Keratinocyte (primary cell): ENCODE measurements at regions not wholly inside any gene's neighbourhood (a gene's known extent, or its start where the extent isn't known, plus 50 kb on each side); places are given as distances from the start of the nearest gene placed in this dataset.

ENCODE experiments used
- DNase-seq: peaks from one replicate; pipeline ENCODE4 v3.0.0-alpha.2; 2011; ENCODE audit warnings: low read depth, missing footprints, low spot score
- FAIRE-seq: peaks from 2 replicates; lab custom pipeline; 2011; peaks lifted over from hg19 to GRCh38; lab: Jason Lieb, UNC
- H2AFZ ChIP-seq: 2 replicates; pipeline ENCODE4 v1.6.0; 2012; ENCODE audit warnings: low read length, control low read depth, inconsistent platforms; ENCODE audit not compliant: control insufficient read depth
- H3K27ac ChIP-seq: 2 replicates; pipeline ENCODE4 v1.5.1; 2011; ENCODE audit warnings: low read length; ENCODE audit not compliant: control insufficient read depth, insufficient read depth
- H3K27me3 ChIP-seq: 3 replicates; pipeline ENCODE4 v1.6.0; 2011; ENCODE audit warnings: low read length; ENCODE audit not compliant: control insufficient read depth, insufficient read depth; ENCODE audit errors: extremely low read depth
- H3K36me3 ChIP-seq, 2 experiments: 2 replicates in 1 of 2; 3 replicates in 1 of 2; pipeline ENCODE4 v1.5.1; 2011; ENCODE audit warnings: low read length in 2 of 2, mild to moderate bottlenecking in 1 of 2; ENCODE audit not compliant: control insufficient read depth in 2 of 2, insufficient read depth in 2 of 2; ENCODE audit errors: extremely low read depth in 1 of 2
- H3K4me1 ChIP-seq: 3 replicates; pipeline ENCODE4 v1.5.1; 2011; ENCODE audit warnings: low read length; ENCODE audit not compliant: control insufficient read depth, insufficient read depth; ENCODE audit errors: extremely low read depth
- H3K4me2 ChIP-seq: 3 replicates; pipeline ENCODE4 v1.6.0; 2011; ENCODE audit warnings: low read depth, low read length; ENCODE audit not compliant: control insufficient read depth, insufficient read depth; ENCODE audit errors: extremely low read depth
- H3K4me3 ChIP-seq, 3 experiments: fragments of 200-600 bp in 1 of 3; sonication (generic) in 1 of 3; 2 replicates in 2 of 3; 3 replicates in 1 of 3; pipeline ENCODE4 v1.5.1; 2011 to 2016; ENCODE audit warnings: low read length in 3 of 3, mild to moderate bottlenecking in 3 of 3, control low read depth in 2 of 3, inconsistent platforms in 1 of 3, low read depth in 1 of 3, mixed read lengths in 1 of 3, mixed run types in 1 of 3, moderate library complexity in 1 of 3; ENCODE audit not compliant: control insufficient read depth in 2 of 3, insufficient read depth in 2 of 3; ENCODE audit errors: extremely low read depth in 1 of 3
- H3K79me2 ChIP-seq: 2 replicates; pipeline ENCODE4 v1.6.0; 2012; ENCODE audit warnings: low read length; ENCODE audit not compliant: control insufficient read depth, insufficient read depth
- H3K9ac ChIP-seq: 3 replicates; pipeline ENCODE4 v1.6.0; 2011; ENCODE audit warnings: low read length; ENCODE audit not compliant: control insufficient read depth, insufficient read depth; ENCODE audit errors: extremely low read depth
- H3K9me1 ChIP-seq: 3 replicates; pipeline ENCODE4 v1.6.0; 2011; ENCODE audit warnings: low read length; ENCODE audit not compliant: control insufficient read depth, insufficient read depth; ENCODE audit errors: extremely low read depth
- H3K9me3 ChIP-seq: 2 replicates; pipeline ENCODE4 v1.5.1; 2012; ENCODE audit warnings: low read depth, low read length; ENCODE audit not compliant: control insufficient read depth
- H4K20me1 ChIP-seq: 3 replicates; pipeline ENCODE4 v1.6.0; 2011; ENCODE audit warnings: low read length; ENCODE audit not compliant: control insufficient read depth, insufficient read depth; ENCODE audit errors: extremely low read depth
- EZH2 ChIP-seq: IDR thresholded peaks from one replicate; pipeline ENCODE4 v1.6.1; 2012; ENCODE audit warnings: inconsistent platforms, mild to moderate bottlenecking, low read length, moderate library complexity
- dilution Hi-C: fragments of 300-500 bp; cut with MboI; formaldehyde crosslinking; loops from one replicate; pipeline ENCODE4 v1.7.0; 2020; ENCODE audit warnings: low sequenced_read_pairs; ENCODE audit not compliant: extremely low pct_ligation_motif_present
- TF ChIP-seq, protein P1 (sequence below), 3 experiments: IDR thresholded peaks in 1 of 3; conservative IDR thresholded peaks in 1 of 3; optimal IDR thresholded peaks in 1 of 3; 2 replicates in 2 of 3; 3 replicates in 1 of 3; pipeline versions ENCODE3 to v1.5.1; 2011; ENCODE audit warnings: low read length in 3 of 3, mild to moderate bottlenecking in 3 of 3, moderate library complexity in 2 of 3, control low read depth in 1 of 3, inconsistent platforms in 1 of 3; ENCODE audit not compliant: insufficient read depth in 2 of 3; ENCODE audit errors: extremely low read depth in 1 of 3

DNA sequence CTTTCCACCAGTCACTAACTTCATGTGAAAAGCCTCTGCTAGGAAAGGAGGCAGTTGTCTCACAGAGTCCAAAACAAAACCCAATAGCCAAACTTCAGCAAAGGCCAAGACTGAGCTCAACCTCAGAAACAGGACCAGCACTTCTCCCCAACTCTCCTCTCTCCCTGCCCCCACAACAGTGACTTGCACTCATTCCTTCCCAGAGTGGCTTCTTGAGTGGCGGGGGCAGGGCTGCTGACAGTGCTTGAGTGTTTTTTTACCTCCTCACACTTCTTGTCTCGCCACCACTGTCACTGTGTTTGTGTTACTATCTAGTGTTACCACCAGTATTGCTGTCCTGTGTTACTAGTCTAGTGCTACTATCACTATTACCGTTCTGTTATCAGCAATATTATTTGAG lies 206.8 kb downstream of the KLF6 start:
- TF ChIP-seq EZH2, result no peak
- TF ChIP-seq, protein P1, sequence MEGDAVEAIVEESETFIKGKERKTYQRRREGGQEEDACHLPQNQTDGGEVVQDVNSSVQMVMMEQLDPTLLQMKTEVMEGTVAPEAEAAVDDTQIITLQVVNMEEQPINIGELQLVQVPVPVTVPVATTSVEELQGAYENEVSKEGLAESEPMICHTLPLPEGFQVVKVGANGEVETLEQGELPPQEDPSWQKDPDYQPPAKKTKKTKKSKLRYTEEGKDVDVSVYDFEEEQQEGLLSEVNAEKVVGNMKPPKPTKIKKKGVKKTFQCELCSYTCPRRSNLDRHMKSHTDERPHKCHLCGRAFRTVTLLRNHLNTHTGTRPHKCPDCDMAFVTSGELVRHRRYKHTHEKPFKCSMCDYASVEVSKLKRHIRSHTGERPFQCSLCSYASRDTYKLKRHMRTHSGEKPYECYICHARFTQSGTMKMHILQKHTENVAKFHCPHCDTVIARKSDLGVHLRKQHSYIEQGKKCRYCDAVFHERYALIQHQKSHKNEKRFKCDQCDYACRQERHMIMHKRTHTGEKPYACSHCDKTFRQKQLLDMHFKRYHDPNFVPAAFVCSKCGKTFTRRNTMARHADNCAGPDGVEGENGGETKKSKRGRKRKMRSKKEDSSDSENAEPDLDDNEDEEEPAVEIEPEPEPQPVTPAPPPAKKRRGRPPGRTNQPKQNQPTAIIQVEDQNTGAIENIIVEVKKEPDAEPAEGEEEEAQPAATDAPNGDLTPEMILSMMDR (optimal IDR thresholded peaks at IDR 0.05 in 1 of 3, IDR thresholded peaks at IDR 0.05 in 1 of 3, conservative IDR thresholded peaks at IDR 0.05 in 1 of 3; ENCODE audit: extremely low read depth in 1 of 3, insufficient read depth in 2 of 3, low read length in 3 of 3), result no peak
- Histone ChIP-seq H3K9ac (no peak overlapping the region), H3K9me1 (no peaks in the 10 kb centered on the region), H3K4me3 (no peak overlapping the region), H3K36me3 (no peaks in the 10 kb centered on the region), H3K4me1 (no peaks in the 10 kb centered on the region), H3K9me3 (no peaks in the 10 kb centered on the region), H2AFZ (no peak overlapping the region), H3K27ac (no peak overlapping the region), H3K27me3 (no peaks in the 10 kb centered on the region), H3K79me2 (no peaks in the 10 kb centered on the region), H3K4me2 (no peak overlapping the region), H4K20me1 (no peaks in the 10 kb centered on the region)
- dilution Hi-C loops, result no loop called here
- DNase-seq, result no peak
- FAIRE-seq, result no peak

DNA sequence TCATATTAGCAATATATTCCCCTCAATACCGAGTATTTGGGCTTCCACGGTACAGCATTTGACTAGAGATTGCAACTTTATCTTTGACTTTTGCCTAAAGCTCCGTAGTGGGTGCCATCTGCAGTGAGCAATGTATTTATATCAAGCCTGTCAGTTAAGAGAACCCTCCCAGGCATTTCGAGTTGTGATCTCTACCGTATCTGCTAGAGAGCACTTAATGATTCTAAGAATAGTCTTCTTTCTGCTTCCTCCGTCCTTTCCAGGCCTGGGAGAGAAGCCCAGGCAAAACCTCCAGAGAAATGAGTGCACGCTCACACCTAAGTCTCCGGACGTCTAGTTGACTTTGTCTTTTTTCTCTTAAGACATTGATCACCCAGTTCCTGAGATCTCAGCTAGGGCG lies 210.6 kb downstream of the KLF6 start:
- Histone ChIP-seq H3K27me3 (no peaks in the 10 kb centered on the region), H3K4me2 (no peak overlapping the region), H3K4me3 (no peak overlapping the region), H3K9me3 (no peaks in the 10 kb centered on the region), H4K20me1 (no peaks in the 10 kb centered on the region), H3K36me3 (no peaks in the 10 kb centered on the region), H3K79me2 (no peaks in the 10 kb centered on the region), H3K9ac (no peak overlapping the region), H3K9me1 (no peaks in the 10 kb centered on the region), H3K27ac (no peak overlapping the region), H2AFZ (no peak overlapping the region), H3K4me1 (no peaks in the 10 kb centered on the region)
- FAIRE-seq, result no peak
- no peak for DNase-seq
- TF ChIP-seq EZH2, result no peak
- TF ChIP-seq, protein P1 (optimal IDR thresholded peaks at IDR 0.05 in 1 of 3, IDR thresholded peaks at IDR 0.05 in 1 of 3, conservative IDR thresholded peaks at IDR 0.05 in 1 of 3; ENCODE audit: extremely low read depth in 1 of 3, insufficient read depth in 2 of 3, low read length in 3 of 3), result no peak
- dilution Hi-C loops, result no loop called here
